HG03025 (cell line): ENCODE measurements at regions not wholly inside any gene's neighbourhood (a gene's known extent, or its start where the extent isn't known, plus 50 kb on each side); places are given as distances from the start of the nearest gene placed in this dataset.
"Not testable (repeated sequence)": the region's sequence is repeated elsewhere in the genome, so short reads cannot be mapped to it uniquely, and the experiment has no call there.

Experiments used
- ATAC-seq: cut with Tn5 transposase; IDR thresholded peaks from one replicate; pipeline ENCODE4 v1.9.1; 2021; ENCODE audit warnings: mild to moderate bottlenecking, moderate library complexity; ENCODE audit not compliant: unreplicated experiment, low FRiP score

- ATAC-seq: not testable (repeated sequence)
Observed at GRCh38 chr3:110888625-110889375, 182.8 kb upstream of the NECTIN3 start.

GRCh38 chr3:110889376-110889699 is 182.3 kb upstream of the NECTIN3 start:
- not testable (repeated sequence) for ATAC-seq

DNA sequence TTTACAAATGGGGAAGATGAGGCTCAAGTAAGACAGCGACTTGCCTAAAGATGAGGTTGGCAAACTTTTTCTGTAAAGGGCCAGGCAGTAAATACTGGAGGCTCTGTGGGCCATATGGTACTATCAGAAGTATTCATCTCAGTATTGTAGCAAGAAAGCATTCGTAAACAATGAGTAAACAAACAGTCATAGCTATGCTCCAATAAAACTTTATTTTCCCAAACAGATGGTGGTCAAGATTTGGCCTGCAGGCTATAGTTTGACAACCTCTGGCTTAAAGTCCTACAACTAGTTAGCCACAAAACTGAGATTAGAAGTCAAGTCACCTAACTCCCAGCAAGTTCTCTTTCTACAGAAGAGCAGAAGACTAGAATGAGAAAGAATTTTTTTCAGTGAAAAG is 177.0 kb upstream of the NECTIN3 start:
- ATAC-seq: no peak

DNA sequence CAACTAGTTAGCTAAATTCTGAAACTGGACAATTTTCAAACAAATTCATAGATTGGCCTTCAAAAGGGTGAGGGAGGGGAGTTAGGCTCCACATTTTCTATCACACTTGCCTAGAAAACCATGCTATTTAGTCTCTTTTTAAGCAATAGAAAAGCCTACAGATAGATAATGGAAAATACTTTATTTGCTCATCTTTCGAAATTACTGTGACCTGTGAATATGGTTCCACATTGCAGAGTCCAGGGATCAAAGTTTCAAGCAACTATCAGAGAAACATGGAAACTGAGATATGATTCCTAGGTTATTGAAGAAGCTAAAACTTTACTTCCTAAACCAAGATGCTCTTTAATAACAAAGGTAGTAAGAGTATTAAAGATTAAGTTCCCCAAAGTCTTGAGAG is 176.6 kb upstream of the NECTIN3 start:
- ATAC-seq: no peak

- no peak for ATAC-seq
Observed at GRCh38 chr3:110897046-110897445, 174.6 kb upstream of the NECTIN3 start.

DNA sequence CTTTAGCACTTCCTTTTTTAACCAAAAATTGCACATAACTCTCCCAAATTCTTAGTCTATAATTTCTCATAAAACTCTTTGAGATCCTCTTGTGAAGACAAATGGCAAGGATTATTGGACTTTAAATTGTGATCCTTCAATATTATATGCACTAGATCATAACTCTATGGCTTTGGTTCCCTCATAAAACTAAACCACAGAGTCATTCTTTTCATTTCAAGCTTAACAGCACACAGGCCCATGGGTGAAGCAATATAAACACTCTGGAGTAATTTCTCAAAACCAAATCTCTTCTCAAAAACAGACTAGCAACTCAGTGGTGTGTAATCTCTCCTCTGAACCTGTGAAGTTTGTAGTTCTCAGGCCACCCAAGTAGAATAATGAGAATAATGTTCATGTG is 171.0 kb upstream of the NECTIN3 start:
- no peak for ATAC-seq

- no peak for ATAC-seq
Observed at GRCh38 chr3:110901536-110901935, 170.1 kb upstream of the NECTIN3 start.

GRCh38 chr3:110902453-110903085 is 169.0 kb upstream of the NECTIN3 start:
- no peak for ATAC-seq

- ATAC-seq: no peak
Observed at GRCh38 chr3:110903771-110904519, 167.7 kb upstream of the NECTIN3 start.

DNA sequence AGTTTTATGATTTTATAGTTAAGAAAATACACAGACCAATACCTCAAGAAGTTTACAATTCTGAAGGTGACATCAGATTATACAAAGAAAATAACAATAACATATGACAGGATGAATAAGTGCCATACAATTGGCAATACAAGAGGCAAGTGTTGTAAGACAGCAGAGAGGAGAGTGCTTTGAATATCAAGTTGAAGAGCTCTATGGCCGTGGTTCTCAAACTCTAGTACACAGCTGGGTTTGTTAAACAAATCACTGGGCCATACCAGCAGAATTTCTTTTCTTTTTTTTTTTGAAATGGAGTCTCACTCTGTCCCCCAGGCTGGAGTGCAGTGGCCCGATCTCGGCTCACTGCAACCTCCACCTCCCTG is 167.1 kb upstream of the NECTIN3 start:
- ATAC-seq: no peak

GRCh38 chr3:110905121-110905520 is 166.5 kb upstream of the NECTIN3 start:
- no peak for ATAC-seq

DNA sequence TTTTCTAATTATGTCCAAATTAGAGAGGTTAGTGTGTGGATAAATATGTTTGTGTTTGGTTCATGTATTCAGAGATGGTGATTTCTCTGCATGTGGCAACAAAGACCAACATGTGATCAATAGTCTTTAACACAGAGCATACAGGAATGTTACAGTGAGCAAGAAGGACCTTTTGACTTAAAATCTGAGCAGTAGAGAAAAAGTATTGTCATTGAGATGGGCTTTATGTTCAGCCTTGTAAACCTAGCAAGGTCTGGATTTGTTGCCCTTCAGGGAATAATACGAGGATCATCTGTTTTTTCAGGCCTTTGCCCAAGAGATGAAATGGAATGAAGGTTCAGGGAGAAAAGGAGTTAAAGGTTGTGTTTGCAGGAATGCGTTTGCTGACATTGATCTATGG is 161.8 kb upstream of the NECTIN3 start:
- no peak for ATAC-seq

DNA sequence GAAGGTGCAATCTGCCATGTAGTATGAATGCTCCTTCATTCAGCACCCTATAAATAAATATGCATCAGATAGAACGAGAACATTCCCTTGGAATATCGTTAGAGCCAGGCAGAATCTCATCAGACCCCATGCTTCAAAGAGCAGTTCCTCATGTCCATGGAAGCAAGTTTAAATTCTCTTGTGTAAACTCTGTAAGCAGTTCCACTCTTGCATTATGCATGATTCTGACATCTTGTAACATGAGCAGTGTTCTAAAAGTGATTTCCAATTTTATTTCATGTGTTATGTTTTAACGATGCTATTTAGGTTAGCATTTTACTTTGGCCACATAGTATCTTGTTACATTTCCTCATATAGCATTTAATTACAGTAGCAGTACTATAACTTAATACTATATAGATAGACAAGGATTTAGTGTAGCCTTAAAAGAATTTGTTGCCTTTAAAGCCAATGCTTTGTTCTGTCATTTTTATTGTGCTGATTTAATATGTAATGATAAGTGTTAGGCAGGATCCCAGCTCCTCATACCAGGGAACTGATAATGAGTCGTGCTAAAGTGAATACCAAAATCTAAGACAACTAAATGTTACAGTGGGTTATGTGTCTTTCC is 161.2 kb upstream of the NECTIN3 start:
- ATAC-seq: no peak

DNA sequence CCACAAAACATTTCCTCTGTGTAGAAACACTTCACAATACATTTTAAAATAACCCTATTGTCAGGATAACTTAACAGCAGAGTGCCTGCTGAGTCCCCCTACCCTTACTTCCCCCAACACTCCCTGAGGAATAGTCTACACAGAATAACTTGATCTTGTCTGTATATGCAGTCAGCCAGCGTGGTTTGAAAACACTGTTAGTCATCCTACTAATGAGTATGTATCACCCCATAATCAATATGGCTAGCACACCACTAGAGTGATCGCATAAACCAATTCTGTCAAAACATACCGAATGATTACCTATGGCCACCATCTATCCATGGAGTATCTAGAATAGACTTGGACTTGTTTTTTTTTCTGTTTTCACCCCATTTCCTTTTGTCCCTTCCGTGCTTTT is 152.7 kb upstream of the NECTIN3 start:
- ATAC-seq: no peak

- no peak for ATAC-seq
Observed at GRCh38 chr3:110925798-110926197, 145.8 kb upstream of the NECTIN3 start.

- ATAC-seq: no peak
Observed at GRCh38 chr3:110928016-110928662, 143.5 kb upstream of the NECTIN3 start.

DNA sequence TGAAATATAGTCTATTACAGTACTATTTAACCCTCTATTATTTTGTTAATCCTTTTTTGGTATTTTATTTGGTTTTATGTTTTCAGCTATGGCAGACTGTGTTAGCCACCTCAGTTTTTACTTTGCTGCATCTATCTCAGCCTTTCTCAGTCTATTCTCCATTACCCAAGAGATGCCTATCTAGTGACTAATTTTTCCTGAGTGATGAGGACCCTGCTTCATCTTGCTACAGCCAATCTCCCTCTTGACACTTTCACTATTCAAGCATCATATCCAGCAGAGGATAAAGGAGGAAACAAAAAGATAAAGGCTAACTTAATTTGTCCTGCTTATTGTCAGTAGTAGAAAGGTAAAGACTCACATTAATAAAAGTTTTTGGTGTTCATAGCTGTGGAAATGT is 141.8 kb upstream of the NECTIN3 start:
- ATAC-seq: no peak

DNA sequence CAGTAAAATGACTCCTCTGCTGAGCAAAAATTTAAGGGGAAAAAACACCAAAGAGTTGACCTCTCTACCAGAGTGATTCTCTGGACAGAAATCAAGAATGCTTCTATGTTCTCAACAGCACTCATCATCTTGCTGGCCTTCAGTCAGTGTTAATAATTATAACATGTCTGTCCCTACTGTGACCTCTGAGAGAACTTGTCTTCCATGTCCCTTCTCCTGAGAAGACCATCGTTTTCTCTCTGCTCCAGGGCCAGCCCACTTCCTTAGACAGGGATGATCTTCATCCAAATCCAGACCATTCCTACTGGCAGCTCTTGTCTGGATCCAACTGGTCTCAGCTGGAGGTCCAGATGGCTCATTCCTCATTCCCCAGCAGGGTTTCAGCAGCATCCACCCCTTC is 139.0 kb upstream of the NECTIN3 start:
- no peak for ATAC-seq

GRCh38 chr3:110933821-110934426 is 137.7 kb upstream of the NECTIN3 start:
- no peak for ATAC-seq

DNA sequence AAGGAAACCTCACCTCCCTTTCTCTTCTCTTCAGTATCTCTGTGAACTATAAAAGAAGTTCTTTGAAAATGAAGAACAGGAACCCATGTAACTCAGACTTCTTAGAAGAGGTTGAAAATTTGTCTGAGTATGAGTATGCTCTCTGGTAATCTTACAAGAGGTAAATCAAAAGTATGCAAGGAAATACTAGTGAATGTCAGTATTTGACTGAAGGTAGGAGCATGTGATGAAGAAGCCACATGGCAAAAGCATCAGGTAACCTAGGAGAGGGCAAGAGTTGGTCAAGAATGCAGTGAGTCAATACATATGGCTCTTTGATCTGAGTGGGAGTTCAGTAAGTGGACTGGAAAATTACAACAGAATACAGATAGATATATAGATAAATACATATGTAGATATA is 133.0 kb upstream of the NECTIN3 start:
- no peak for ATAC-seq
